GM18873 (cell line): ENCODE measurements at regions not wholly inside any gene's neighbourhood (a gene's known extent, or its start where the extent isn't known, plus 50 kb on each side); places are given as distances from the start of the nearest gene placed in this dataset.

Experiments
- ATAC-seq: cut with Tn5 transposase; IDR thresholded peaks from one replicate; pipeline ENCODE4 v1.9.1; 2021; ENCODE audit warnings: mild to moderate bottlenecking, moderate library complexity, moderate number of reproducible peaks; ENCODE audit not compliant: unreplicated experiment, low FRiP score

- no peak for ATAC-seq
Observed at GRCh38 chr5:106759152-106759551, 911.6 kb downstream of the EFNA5 start.

DNA sequence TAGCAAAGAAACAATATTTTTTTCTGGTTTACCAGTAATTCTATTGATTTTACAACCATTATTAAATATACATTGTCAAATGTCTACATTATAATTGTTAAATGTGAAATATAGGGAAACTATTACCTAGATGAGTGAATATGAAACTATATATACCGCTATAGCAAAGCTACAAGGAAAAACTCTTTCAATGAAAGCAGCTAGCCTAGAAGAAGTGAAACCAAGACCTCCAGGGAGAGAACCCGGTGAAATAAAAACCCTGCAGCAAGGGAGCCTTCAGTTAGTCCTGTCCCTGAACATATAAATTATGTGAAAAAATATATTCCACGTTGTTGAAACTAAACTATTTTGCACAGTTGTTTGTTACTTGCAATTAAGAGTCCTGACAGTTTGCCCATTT, 913.1 kb downstream of the EFNA5 start:
- ATAC-seq: no peak

GRCh38 chr5:106755789-106756188, 914.9 kb downstream of the EFNA5 start:
- ATAC-seq: no peak

- no peak for ATAC-seq
Observed at GRCh38 chr5:106755066-106755465, 915.7 kb downstream of the EFNA5 start.

DNA sequence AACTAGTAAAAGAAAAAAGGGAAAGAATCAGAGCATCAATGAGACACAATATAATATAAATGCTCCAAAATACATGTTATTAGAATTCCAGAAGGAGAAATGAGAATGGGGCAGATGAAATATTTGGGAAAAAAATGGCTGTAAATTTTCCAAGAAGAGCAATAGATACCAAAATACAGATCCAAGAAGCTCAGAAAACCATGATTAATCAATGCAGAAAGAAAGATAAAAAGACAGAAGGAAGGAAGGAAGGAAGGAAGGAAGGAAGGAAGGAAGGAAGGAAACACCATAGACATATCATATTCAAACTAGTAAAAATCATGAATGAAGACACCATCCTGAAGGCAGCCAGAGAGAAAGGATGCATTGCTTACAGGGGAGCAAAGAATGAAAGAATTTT, 920.9 kb downstream of the EFNA5 start:
- ATAC-seq: no peak

GRCh38 chr5:106739127-106739526, 931.6 kb downstream of the EFNA5 start:
- no peak for ATAC-seq

- no peak for ATAC-seq
Observed at GRCh38 chr5:106737111-106737510, 933.6 kb downstream of the EFNA5 start.

GRCh38 chr5:106732624-106733023, 938.1 kb downstream of the EFNA5 start:
- no peak for ATAC-seq

DNA sequence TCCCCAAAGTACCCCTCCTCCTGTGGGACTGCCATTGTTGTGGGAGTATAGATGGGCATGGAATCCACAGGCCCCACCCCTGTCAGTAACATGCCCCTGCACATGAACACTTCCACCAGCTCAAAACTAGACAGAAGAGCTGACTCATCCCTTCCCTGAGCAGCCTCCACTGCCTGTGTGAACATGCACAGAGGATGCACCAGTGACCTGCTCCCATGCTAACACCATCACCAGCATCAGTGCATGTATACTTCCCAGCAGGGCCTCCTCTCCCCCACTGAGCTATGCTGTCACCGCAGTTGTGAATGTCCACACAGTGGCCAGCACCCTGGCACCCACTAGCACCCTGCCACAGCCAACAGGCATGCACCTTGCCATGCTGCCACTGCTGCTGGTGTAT, 939.8 kb downstream of the EFNA5 start:
- no peak for ATAC-seq

GRCh38 chr5:106730506-106730905, 940.2 kb downstream of the EFNA5 start:
- no peak for ATAC-seq

DNA sequence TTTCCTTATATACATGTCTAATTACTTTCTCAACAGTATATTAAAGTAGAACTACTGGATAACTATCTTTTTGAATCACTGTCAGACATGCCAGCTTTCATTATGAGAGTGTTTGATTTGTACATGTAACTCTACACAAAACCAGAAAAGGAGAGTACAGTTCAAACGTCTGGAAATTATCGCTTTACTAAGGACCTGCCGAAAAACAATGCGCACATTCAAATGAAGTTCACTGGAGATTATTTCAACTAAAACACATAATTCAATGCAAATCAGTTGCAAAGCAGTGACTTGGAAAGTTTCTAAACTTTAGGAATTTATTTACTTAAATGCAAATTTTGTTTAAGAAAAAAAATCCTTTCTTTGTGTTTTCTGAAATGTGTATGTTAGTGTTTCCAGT, 942.5 kb downstream of the EFNA5 start:
- ATAC-seq: no peak

DNA sequence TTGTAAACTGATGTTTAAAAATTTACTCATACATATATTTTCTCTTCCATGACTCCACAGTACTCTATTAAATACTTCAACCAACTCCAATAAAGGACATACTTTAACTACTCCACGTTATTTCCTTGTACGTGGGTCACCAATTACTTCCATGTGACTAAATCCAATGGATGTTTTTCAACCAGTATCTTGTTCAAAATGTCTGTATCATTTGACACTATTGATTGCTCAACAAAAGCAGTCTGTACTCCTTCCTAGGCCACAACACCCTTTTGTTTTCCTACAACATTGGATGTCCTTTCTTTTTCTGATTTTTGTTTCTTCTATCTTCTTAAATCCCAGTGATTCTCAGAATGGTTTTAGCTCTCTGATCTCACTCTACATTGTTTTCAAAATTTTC, 943.7 kb downstream of the EFNA5 start:
- no peak for ATAC-seq

- ATAC-seq: no peak
Observed at GRCh38 chr5:106720367-106720766, 950.4 kb downstream of the EFNA5 start.

GRCh38 chr5:106699796-106700195, 970.9 kb downstream of the EFNA5 start:
- no peak for ATAC-seq

DNA sequence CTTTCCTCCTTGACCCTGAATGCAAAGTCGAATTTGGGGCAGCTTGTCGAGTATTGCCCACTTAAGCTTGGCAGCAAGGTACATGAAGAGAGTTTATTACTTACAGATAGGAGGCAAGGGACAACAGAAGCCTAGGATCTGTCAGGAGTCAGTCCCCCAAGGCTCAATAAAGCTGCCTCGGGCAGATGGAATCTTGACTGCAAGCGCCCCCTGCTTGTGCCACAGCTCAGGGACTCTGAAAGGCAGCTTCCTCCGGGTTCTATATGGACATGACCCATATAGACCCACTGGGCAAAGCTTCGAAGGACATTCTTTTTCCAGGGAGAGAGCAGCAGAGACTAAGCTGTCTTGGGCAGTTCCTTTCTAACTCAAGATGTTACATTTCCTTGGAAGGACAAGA, 971.5 kb downstream of the EFNA5 start:
- ATAC-seq: no peak

- no peak for ATAC-seq
Observed at GRCh38 chr5:106698169-106698568, 972.6 kb downstream of the EFNA5 start.

DNA sequence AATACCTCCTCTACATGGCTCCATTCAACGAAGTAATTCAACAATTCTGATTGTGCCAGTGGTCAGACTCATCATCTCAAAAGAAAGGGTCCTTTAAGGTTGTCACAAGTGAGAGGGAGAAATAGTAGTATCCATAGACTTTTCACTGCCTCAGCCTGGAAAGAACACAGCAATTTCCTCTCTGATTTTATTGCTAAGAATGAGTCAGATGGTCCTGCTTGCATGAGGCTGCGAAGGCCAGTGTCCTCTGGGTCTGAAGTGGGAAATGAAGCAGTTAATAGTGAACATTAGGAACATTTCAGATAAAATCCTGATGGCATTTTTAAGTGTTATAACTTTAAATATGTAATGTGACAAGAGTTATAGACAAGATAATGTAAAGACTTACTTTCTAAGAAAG, 979.0 kb downstream of the EFNA5 start:
- no peak for ATAC-seq

DNA sequence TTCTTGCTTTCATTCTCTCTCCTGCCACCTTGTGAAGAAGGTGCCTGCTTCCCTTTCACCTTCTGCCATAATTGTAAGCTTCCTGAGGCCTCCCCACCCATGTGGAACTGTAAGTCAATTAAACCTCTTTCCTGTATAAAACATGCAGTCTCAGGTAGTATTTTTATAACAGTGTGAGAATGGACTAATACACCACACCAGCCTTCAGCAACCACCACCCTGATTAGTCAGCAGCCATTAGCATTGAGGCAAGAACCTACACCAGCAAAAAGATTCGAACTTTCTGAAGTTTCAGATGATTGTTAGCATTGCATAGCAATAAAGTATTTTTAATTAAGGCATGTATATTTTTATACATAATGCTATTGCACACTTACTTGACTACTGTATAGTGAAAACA, 980.2 kb downstream of the EFNA5 start:
- ATAC-seq: no peak

- peak; percentile 67 for ATAC-seq
Observed at GRCh38 chr5:106680330-106680729, 990.4 kb downstream of the EFNA5 start.

DNA sequence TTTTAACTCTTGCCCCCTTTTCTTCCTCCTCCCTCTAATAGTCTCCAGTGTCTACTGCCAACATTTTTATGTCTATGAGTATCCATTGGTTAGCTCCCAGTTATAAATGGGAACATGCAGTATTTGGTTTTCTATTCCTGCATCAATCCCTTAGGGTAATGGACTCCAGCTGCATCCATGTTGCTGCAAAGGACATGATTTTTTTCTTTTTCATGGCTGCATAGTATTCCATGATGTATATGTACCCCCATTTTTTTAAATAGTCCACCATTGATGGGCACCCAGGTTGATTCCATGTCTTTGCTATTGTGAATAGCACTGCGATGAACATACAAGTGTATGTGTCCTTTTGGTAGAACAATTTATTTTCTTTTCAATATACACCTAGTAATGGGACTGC, 993.7 kb downstream of the EFNA5 start:
- ATAC-seq: no peak

GRCh38 chr5:106675687-106676086, 995.0 kb downstream of the EFNA5 start:
- no peak for ATAC-seq

- no peak for ATAC-seq
Observed at GRCh38 chr5:106673941-106674340, 996.8 kb downstream of the EFNA5 start.

DNA sequence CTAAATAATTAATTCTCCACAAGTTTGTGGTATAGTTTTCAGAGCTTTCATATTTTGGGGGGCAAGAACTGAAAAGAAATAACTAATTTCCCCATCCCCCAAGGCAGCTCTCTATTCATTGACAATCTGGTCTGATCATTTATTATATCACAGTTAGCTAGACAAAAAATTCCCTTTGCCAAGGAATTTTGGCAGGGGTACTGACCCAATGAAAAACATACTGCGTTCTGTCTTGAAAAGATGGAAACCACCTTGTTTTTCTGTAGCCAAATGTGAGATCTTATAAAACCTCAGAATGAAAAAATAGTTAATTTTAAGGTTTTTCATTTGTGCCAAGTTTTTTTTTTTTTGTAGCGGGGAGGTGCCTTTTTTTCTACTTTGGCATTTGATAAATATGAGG, 1008.9 kb downstream of the EFNA5 start:
- ATAC-seq: no peak
